ENCODE measurements at regions not wholly inside any gene's neighbourhood (a gene's known extent, or its start where the extent isn't known, plus 50 kb on each side); places are given as distances from the start of the nearest gene placed in this dataset.
"Not testable (repeated sequence)": the region's sequence is repeated elsewhere in the genome, so short reads cannot be mapped to it uniquely, and the experiment has no call there.

GRCh38 chr6:157732416-157733161 is 90.5 kb upstream of the SNX9 start:
- intact Hi-C loops (cut with DNase I), result no loop called here
- H3K36me3 ChIP-seq, result no peaks in the 10 kb centered on the region
- no peak for DNase-seq
- no peak overlapping the region for H3K4me3 ChIP-seq
- TF ChIP-seq POLR2A (IDR thresholded peaks at IDR 0.05), result no peak
- TF ChIP-seq CTCF (IDR thresholded peaks at IDR 0.05), result no peak
- no peak for TF ChIP-seq EP300 (IDR thresholded peaks at IDR 0.05)
- WGBS, 3 donors, result 78 to 90% (median 83%) methylated on average over 8 of the region's 8 CpGs
- H3K9me3 ChIP-seq, result no peaks in the 10 kb centered on the region
- H3K27ac ChIP-seq, result no peak overlapping the region
- H3K4me1 ChIP-seq (ENCODE audit: insufficient read depth), result no peaks in the 10 kb centered on the region
- H3K27me3 ChIP-seq, result no peaks in the 10 kb centered on the region

GRCh38 chr6:157736555-157736954 is 86.5 kb upstream of the SNX9 start:
- intact Hi-C loops (cut with DNase I); H3K4me1 ChIP-seq (ENCODE audit: insufficient read depth); H3K36me3 ChIP-seq; H3K9me3 ChIP-seq; H3K4me3 ChIP-seq; DNase-seq; H3K27me3 ChIP-seq; H3K27ac ChIP-seq: not testable (repeated sequence)
- 83 to 94% (median 84%) methylated on average over 4 of the region's 4 CpGs for WGBS, 3 donors

GRCh38 chr6:157741321-157741947 is 81.6 kb upstream of the SNX9 start:
- H3K9me3 ChIP-seq, result no peaks in the 10 kb centered on the region
- intact Hi-C loops (cut with DNase I), result no loop called here
- no peaks in the 10 kb centered on the region for H3K27me3 ChIP-seq
- whole genome bisulfite sequencing, 3 donors, result 56 to 77% (median 64%) methylated on average over 10 of the region's 10 CpGs
- TF ChIP-seq CTCF (IDR thresholded peaks at IDR 0.05), result no peak
- TF ChIP-seq POLR2A (IDR thresholded peaks at IDR 0.05), result no peak
- TF ChIP-seq EP300 (IDR thresholded peaks at IDR 0.05), result no peak
- DNase-seq, result no peak
- H3K36me3 ChIP-seq, result no peaks in the 10 kb centered on the region
- no peak overlapping the region for H3K4me3 ChIP-seq
- no peak overlapping the region for H3K27ac ChIP-seq
- peaks cover 14% of the 10 kb centered on the region for H3K4me1 ChIP-seq (ENCODE audit: insufficient read depth)

- Histone ChIP-seq H3K27ac (peak overlapping the region in 1 of 2 donors; percentile 26), H3K4me1 (ENCODE audit: insufficient read depth) (peaks cover 14% of the 10 kb centered on the region), H3K4me3 (no peak overlapping the region), H3K9me3 (no peaks in the 10 kb centered on the region), H3K36me3 (no peaks in the 10 kb centered on the region), H3K27me3 (no peaks in the 10 kb centered on the region)
- no peak for TF ChIP-seq EP300 (IDR thresholded peaks at IDR 0.05)
- TF ChIP-seq CTCF (IDR thresholded peaks at IDR 0.05), result no peak
- TF ChIP-seq POLR2A (IDR thresholded peaks at IDR 0.05), result no peak
- DNase-seq, result peak; percentile 49 to 63 (median 57)
- intact Hi-C loops (cut with DNase I), result no loop called here
- 3 to 12% (median 10%) methylated on average over 5 of the region's 5 CpGs for WGBS, 3 donors
Observed at GRCh38 chr6:157741948-157742556, 81.0 kb upstream of the SNX9 start.

Measured in ovary (tissue), 7 donors.